Transverse colon (tissue), 4 donors: ENCODE measurements at regions not wholly inside any gene's neighbourhood (a gene's known extent, or its start where the extent isn't known, plus 50 kb on each side); places are given as distances from the start of the nearest gene placed in this dataset.

Experiments
- DNase-seq: peaks from one replicate; pipeline ENCODE4 v3.0.0-alpha.2; 2019
- H3K27ac ChIP-seq, 4 donors: fragments of 200-600 bp; sonication (generic); 2 replicates each; pipeline ENCODE4 v1.5.1; 2016 to 2018; ENCODE audit warnings: inconsistent platforms in 4 of 4
- H3K27me3 ChIP-seq: fragments of 200-600 bp; sonication (generic); 2 replicates; pipeline ENCODE4 v1.5.1; 2017; ENCODE audit warnings: inconsistent platforms
- H3K36me3 ChIP-seq, 4 donors: fragments of 200-600 bp; sonication (generic); 2 replicates each; pipeline ENCODE4 v1.5.1; 2017 to 2019; ENCODE audit warnings: inconsistent platforms in 4 of 4
- H3K4me1 ChIP-seq, 4 donors: fragments of 200-600 bp; sonication (generic); 2 replicates each; pipeline ENCODE4 v1.5.1; 2017 to 2020; ENCODE audit warnings: inconsistent platforms in 4 of 4
- H3K4me3 ChIP-seq, 4 donors: fragments of 200-600 bp; sonication (generic); 1 replicate in 1 of 4; 2 replicates in 3 of 4; pipeline versions ENCODE4 v1.5.1 to v1.6.1; 2017 to 2019; ENCODE audit warnings: inconsistent platforms in 4 of 4
- H3K9me3 ChIP-seq, 2 donors: fragments of 200-600 bp; sonication (generic); 2 replicates each; pipeline ENCODE4 v1.5.1; 2017 to 2019; ENCODE audit warnings: inconsistent platforms in 2 of 2
- EP300 ChIP-seq: sonication (generic); formaldehyde crosslinking; IDR thresholded peaks from one replicate; pipeline ENCODE4 v1.6.1; 2017; ENCODE audit warnings: antibody characterized with exemption, low read depth
- POLR2A ChIP-seq: fragments of 450-650 bp; IDR thresholded peaks from one replicate; pipeline ENCODE4 v1.6.1; 2016; ENCODE audit warnings: antibody characterized with exemption, mild to moderate bottlenecking, moderate library complexity
- POLR2AphosphoS5 ChIP-seq, 3 donors: sonication (generic); formaldehyde crosslinking; IDR thresholded peaks; one replicate each; pipeline ENCODE4 v1.6.1; 2016; ENCODE audit warnings: antibody characterized with exemption in 3 of 3
- WGBS, 2 donors: methylation state at CpG; one replicate each; pipeline ENCODE4 v1.1.5; 2018; ENCODE audit warnings: low coverage in 1 of 2; 5-methylcytosine and 5-hydroxymethylcytosine counted together
- in situ Hi-C, 4 donors: fragments of 200-750 bp; cut with MboI; loops; one replicate each; pipeline versions ENCODE4 v1.15.0 to v1.15.1; 2017; ENCODE audit warnings: low sequenced_read_pairs in 3 of 4, low pct_ligation_motif_present in 1 of 4, low pct_unique_long_range_greater_than_20kb in 1 of 4
- intact Hi-C: fragments of 100-400 bp; cut with DNase I; formaldehyde crosslinking; loops from one replicate; pipeline ENCODE4 v1.15.1; 2023; ENCODE audit warnings: low total_unique reads
- TF ChIP-seq, protein P1 (sequence below), 5 experiments: fragments of 200-600 bp in 3 of 5; fragments of 450-650 bp in 2 of 5; sonication (generic) in 3 of 5; IDR thresholded peaks; 1 replicate in 2 of 5; 2 replicates in 3 of 5; pipeline ENCODE4 v1.5.1; 2016 to 2017; ENCODE audit warnings: antibody characterized with exemption in 5 of 5, inconsistent platforms in 3 of 5, mild to moderate bottlenecking in 2 of 5, moderate library complexity in 1 of 5

DNA sequence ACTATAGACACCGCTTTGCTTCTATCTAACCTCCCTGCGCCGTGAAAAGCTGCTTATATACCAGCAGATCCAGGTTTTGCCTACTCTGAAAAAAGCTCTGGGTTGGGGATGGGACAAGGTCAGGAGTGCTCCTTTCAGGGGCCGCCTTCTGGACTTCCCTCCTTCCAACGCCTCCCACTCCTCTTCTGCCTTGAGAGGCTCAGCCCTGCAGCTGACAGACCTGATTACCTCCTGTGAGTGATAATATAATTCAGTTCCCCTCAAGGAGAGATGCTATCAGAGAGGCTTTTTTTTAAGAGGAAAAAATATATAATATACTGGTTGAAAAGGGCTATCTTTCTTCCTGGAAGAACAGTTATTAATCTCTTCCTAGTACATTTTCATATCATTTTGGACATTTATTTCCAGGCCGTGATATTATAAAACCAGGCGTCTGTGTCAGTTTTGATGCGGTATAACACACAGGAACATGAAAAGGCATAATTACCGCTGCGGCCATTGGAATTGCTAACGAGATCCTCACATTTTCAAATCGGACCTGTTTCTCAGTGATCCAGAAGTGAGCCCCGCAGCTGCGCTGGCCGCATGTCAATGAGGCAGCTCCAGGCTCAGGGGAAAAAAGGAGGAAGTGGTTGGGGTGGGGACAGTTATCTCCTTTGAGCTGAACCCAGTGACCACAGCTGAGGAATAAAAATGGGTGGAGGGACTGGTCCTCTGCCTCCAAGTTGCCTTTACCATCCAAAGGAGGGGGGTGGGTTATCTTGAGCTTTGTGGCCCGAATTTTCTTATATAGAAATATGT is 457.1 kb downstream of the TYW1 start:
- in situ Hi-C loops (no loop called here), intact Hi-C loops (no loop called here)
- Histone ChIP-seq H3K4me1 (no peaks in the 10 kb centered on the region), H3K36me3 (no peaks in the 10 kb centered on the region), H3K27me3 (no peaks in the 10 kb centered on the region), H3K27ac (no peak overlapping the region), H3K4me3 (no peak overlapping the region), H3K9me3 (no peaks in the 10 kb centered on the region)
- WGBS, 2 donors, result 72 to 76% methylated on average over 10 to 16 of the region's 16 CpGs
- TF ChIP-seq POLR2AphosphoS5 (IDR thresholded peaks at IDR 0.05), result no peak
- TF ChIP-seq EP300, result no peak
- TF ChIP-seq, protein P1, sequence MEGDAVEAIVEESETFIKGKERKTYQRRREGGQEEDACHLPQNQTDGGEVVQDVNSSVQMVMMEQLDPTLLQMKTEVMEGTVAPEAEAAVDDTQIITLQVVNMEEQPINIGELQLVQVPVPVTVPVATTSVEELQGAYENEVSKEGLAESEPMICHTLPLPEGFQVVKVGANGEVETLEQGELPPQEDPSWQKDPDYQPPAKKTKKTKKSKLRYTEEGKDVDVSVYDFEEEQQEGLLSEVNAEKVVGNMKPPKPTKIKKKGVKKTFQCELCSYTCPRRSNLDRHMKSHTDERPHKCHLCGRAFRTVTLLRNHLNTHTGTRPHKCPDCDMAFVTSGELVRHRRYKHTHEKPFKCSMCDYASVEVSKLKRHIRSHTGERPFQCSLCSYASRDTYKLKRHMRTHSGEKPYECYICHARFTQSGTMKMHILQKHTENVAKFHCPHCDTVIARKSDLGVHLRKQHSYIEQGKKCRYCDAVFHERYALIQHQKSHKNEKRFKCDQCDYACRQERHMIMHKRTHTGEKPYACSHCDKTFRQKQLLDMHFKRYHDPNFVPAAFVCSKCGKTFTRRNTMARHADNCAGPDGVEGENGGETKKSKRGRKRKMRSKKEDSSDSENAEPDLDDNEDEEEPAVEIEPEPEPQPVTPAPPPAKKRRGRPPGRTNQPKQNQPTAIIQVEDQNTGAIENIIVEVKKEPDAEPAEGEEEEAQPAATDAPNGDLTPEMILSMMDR (IDR thresholded peaks at IDR 0.05), result no peak
- TF ChIP-seq POLR2A, result no peak
- DNase-seq, result no peak

DNA sequence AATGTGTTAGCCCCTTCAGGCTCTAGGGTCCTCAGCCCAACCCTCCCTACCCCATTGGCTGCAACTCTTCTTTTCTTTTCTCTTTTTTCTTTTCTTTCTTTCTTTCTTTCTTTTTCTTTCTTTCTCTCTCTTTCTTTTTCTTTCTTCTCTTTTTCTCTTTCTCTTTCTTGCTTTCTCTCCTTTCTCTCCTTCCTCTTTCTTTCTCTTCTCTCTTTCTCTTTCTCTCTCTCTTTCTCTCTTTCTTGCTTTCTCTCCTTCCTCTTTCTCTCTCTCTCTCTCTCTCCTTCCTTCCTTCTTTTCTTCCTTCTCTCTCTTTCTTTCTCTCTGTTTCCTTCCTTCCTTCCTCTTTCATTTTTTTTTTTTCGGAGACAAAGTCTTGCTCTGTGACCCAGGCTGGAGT is 458.9 kb downstream of the TYW1 start:
- H3K36me3 ChIP-seq, result no peaks in the 10 kb centered on the region
- no peak overlapping the region for H3K4me3 ChIP-seq
- no peaks in the 10 kb centered on the region for H3K9me3 ChIP-seq
- intact Hi-C loops, result no loop called here
- WGBS, 2 donors, result 79 to 100% methylated on average over 1 of the region's 1 CpG
- TF ChIP-seq POLR2AphosphoS5 (IDR thresholded peaks at IDR 0.05) (no peak), POLR2A (no peak), EP300 (no peak)
- TF ChIP-seq, protein P1 (IDR thresholded peaks at IDR 0.05), result no peak
- no peak for DNase-seq
- H3K27ac ChIP-seq, result no peak overlapping the region
- in situ Hi-C loops, result no loop called here
- no peaks in the 10 kb centered on the region for H3K4me1 ChIP-seq
- H3K27me3 ChIP-seq, result no peaks in the 10 kb centered on the region

DNA sequence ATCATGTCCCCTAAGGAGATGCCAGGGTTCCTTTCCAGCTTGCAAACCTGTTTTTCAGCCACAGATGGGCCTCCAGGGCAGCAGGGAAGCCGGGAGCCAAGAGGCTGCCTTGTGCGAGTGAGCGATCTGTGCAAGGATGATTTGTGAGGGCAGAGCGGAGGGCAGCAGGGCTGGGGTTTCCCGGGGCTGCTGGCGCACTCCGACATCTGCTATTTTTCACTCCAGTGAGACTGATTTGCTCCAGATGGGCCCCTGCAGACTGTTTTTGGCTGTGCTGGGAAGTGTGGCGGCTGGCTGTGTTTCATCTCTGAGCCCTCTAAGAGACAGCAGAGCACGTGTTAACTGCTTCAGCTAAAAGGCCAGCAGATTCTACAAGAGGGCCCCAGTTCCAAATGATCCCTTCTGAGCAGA is 466.2 kb downstream of the TYW1 start:
- Histone ChIP-seq H3K4me1 (peaks cover 3 to 14% (median 9%) of the 10 kb centered on the region in 4 donors), H3K4me3 (no peak overlapping the region), H3K9me3 (no peaks in the 10 kb centered on the region), H3K36me3 (no peaks in the 10 kb centered on the region), H3K27ac (peak overlapping the region in 2 of 4 donors; percentile 37 to 74), H3K27me3 (no peaks in the 10 kb centered on the region)
- peak; percentile 34 for DNase-seq
- intact Hi-C loops (loop anchor here (5.0 kb wide), 1 partner anchor 1715 kb away; no protein-coding TSS in a partner anchor), in situ Hi-C loops (no loop called here)
- peak; percentile 18 for TF ChIP-seq EP300
- TF ChIP-seq POLR2AphosphoS5 (IDR thresholded peaks at IDR 0.05), result peak; percentile 85 to 94 (median 88)
- TF ChIP-seq, protein P1 (IDR thresholded peaks at IDR 0.05), result no peak
- WGBS, 2 donors, result 52% methylated on average over 9 of the region's 9 CpGs; no CpG with 5 or more reads in 1 of the 2 donors

DNA sequence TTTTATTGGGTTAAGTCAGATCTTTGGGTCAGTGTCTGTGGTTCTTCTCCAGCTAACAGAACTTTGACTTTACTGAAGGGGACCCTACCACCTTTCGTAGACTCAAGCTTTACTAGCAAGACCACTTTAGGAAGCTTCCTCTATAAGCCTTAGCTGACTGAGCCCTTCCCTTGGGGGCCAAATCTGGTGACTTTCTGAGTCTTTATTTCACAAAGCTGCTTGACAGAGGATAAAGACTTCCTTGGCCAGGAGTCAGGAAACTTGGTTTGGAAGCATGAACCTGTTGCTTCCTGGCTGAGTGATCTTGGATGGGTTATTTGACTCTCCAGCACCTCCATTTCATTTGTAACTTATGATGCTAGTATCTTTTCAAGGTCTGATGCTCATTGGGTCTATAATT is 466.7 kb downstream of the TYW1 start:
- peak overlapping the region in 2 of 4 donors; percentile 37 to 74 for H3K27ac ChIP-seq
- intact Hi-C loops (loop anchor here (5.0 kb wide), 1 partner anchor 1714 kb away; no protein-coding TSS in a partner anchor), in situ Hi-C loops (no loop called here)
- no peaks in the 10 kb centered on the region for H3K27me3 ChIP-seq
- no peak for DNase-seq
- no peaks in the 10 kb centered on the region for H3K9me3 ChIP-seq
- no peaks in the 10 kb centered on the region for H3K36me3 ChIP-seq
- TF ChIP-seq POLR2A, result no peak
- no peak for TF ChIP-seq POLR2AphosphoS5 (IDR thresholded peaks at IDR 0.05)
- TF ChIP-seq, protein P1 (IDR thresholded peaks at IDR 0.05), result no peak
- no peak for TF ChIP-seq EP300
- WGBS, 2 donors, result 75% methylated on average over 1 of the region's 1 CpG; no CpG with 5 or more reads in 1 of the 2 donors
- H3K4me3 ChIP-seq, result no peak overlapping the region
- peaks cover 3 to 14% (median 9%) of the 10 kb centered on the region in 4 donors for H3K4me1 ChIP-seq
